AG09319 (cell line): ENCODE measurements at regions not wholly inside any gene's neighbourhood (a gene's known extent, or its start where the extent isn't known, plus 50 kb on each side); places are given as distances from the start of the nearest gene placed in this dataset.
A peak's percentile ranks its signal among the peaks of the same experiment; 100 is the strongest.

Source experiments
- DNase-seq: peaks from one replicate; pipeline ENCODE4 v3.0.0-alpha.2; 2010; ENCODE audit warnings: low read depth; ENCODE audit errors: extremely low read depth
- CTCF ChIP-seq: IDR thresholded peaks from 2 replicates; pipeline ENCODE4 v1.5.1; 2011; ENCODE audit warnings: low read depth, mild to moderate bottlenecking, inconsistent platforms, low read length, moderate library complexity

- TF ChIP-seq CTCF = no peak
- no peak for DNase-seq
Observed at GRCh38 chr17:69762359-69762758, 312.7 kb upstream of the KCNJ16 start.

DNA sequence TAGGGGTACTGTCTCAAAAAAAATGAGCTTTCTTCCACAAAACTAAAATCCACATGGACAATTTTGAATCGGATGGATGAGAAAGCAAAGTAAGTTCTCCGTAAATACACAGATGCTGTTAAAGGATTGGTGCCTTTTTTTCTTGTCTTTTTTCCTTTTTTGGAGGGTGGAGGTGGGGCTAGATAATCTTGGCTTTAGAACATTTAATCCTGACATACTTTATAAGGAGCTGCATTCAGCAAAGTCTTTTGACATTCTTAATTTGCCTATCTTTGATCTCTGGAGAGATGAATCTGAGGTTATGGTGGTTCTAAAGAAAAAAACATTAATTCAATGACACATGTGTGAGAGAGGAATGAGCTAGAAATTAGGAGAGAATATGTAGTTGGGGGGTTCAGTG is 312.3 kb upstream of the KCNJ16 start:
- no peak for TF ChIP-seq CTCF
- DNase-seq = no peak

DNA sequence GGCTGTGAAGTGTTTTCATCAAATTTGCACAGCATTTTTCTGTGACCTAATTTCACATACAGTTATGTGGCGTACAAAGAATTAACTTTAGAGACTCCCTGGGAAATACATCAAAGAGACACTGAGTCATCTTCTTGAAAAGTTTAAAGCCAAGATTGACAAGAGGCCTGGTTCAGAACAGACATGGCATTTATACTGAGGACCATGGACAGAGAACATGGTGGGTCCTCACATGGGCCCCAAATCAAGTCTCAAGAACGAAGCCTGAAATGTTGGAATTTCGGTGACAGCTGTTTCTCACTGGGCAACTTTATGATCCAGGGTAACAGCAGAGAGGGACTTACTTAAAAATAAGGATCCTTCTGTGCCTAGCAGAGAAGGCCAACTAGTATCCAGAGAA is 311.5 kb upstream of the KCNJ16 start:
- TF ChIP-seq CTCF = no peak
- DNase-seq = no peak

DNA sequence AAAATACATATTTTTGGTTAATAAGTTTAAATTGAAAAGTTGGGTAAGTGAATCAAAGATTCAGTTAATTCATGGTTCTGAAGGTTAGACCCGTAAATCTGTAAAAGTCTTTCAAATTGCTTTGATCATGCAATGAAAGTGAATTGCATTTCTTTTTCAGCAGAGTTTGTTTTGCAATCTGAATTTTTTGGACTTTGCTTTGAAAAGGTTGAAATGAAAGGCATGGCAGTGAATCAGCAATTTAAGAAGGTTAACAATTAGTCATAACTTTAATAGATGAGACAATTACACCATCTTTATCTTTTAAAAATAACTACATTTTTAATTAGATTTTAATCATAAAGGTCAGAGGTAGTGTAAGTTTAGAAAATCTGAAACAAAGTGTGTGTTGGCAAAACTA is 310.9 kb upstream of the KCNJ16 start:
- no peak for TF ChIP-seq CTCF
- peak; percentile 8 for DNase-seq

- DNase-seq = no peak
- TF ChIP-seq CTCF = no peak
Observed at GRCh38 chr17:69769050-69769449, 306.0 kb upstream of the KCNJ16 start.

- DNase-seq = no peak
- no peak for TF ChIP-seq CTCF
Observed at GRCh38 chr17:69773081-69773480, 301.9 kb upstream of the KCNJ16 start.

GRCh38 chr17:69779378-69780214 is 295.4 kb upstream of the KCNJ16 start:
- no peak for DNase-seq
- TF ChIP-seq CTCF = no peak
